ENCODE measurements at regions not wholly inside any gene's neighbourhood (a gene's known extent, or its start where the extent isn't known, plus 50 kb on each side); places are given as distances from the start of the nearest gene placed in this dataset.

DNA sequence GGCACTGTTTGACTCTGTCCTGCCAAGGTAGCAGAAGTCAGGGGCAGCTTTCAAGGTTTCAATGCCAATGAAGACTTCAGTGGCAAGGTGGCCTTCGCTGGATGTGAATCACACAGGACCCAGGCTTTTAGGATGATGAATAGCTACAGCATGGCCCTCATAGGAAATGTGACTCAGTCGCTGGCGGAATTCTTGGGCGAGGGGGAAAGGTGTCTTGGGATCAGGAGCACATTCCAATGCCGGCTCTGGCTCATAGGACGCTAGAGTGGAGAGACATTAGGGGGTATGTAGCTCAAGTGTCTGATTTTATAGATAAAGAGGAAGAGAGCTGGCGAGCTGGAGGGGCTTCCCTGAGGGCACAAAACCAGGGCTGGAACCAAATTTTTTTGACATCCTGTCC is 68.6 kb downstream of the SMIM21 start:
- DNase-seq (ENCODE audit: low spot score) = no peak

DNA sequence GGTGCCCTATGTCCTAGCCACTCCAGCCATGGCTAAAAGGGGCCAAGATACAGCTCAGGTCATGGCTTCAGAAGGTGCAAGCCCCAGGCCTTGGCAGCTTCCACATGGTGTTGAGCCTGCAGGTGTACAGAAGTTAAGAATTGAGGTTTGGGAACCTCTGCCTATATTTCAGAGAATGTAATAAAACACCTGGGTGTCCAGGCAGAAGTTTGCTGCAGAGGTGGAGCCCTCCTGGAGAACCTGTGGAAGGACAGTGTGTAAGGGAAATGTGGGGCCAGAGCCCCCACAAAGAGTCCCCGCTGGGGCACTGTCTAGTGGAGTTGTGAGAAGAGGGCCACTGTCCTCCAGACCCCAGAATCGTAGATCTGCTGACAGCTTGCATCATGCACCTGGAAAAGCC is 74.1 kb downstream of the SMIM21 start:
- DNase-seq (ENCODE audit: low spot score) = no peak

DNA sequence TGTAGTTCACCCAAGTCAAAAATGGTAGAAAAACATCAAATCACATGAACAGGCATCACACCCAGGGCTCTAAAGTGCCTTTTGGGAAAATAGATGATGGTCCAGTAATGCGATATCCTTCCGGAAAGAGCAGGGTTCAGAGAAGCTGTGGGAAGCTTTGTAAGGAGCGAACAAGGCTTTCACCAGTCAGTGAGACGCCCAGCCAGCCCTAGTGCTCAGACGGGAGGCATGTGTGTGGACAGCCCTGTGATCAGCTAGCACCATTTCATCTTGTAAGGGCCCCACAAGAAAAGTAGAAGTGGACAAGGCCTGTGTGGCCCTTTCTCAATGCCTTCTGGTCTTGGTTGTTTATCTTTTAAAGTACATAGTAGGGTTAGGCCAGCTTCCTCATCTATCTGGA is 76.1 kb downstream of the SMIM21 start:
- DNase-seq (ENCODE audit: low spot score) = peak; percentile 17

GRCh38 chr18:75350857-75351256 is 76.6 kb downstream of the SMIM21 start:
- DNase-seq (ENCODE audit: low spot score) = no peak

DNA sequence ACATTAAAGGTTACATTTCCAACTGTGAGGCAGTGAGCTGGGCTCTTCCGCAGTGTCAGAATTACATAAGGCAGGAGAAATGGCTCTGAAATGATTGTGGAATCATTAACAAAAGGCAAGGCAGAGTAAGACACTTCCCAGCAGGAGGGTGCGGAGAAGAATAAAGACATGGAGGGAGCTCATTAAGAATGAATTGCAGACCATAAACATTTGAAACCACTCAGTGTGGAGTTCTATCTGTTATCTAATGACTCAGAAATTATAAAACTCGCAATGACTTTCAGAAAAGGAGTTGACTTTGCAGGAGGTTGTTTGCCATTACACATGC is 77.0 kb downstream of the SMIM21 start:
- no peak for DNase-seq (ENCODE audit: low spot score)

DNA sequence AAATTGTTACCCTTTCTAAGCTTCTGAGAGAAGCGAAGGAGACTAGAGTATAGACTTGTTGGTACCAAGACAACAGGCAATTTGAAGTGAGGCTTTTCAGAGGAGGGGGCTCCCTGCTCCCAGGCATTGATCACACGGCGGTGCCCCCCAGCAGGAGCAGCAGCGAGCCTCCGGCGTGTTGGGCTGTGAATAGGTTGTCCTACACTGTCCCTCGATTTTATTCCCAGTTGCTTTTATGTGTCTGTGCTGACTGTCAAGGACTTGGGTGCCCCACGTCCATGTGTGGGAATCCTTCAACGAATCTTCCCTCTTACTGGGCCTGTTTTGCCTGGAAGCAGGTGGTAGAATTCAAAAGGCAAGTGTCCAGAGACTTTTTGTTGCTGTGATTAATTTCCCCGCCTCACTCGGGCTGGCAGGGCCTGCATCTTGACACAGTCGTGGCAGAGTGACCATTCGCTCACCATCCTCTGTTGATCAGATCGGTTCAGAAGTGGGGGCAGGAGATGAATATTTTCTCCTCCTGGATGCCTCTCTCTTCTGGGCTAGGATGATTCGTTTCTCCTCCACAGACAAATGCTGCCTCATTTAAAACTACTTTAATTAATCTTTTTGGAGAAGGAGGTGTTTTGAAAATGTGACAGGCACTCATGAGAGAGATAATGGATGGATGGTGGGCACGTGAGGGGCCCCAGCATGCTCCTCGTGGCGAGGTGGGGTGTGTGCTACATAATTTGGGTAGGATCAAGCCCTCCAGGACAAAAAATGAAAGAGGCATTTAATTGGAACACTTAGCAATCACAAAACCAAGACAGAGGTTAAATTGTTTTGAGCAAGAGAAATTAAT is 77.6 kb downstream of the SMIM21 start:
- peak; percentile 10 for DNase-seq (ENCODE audit: low spot score)

DNA sequence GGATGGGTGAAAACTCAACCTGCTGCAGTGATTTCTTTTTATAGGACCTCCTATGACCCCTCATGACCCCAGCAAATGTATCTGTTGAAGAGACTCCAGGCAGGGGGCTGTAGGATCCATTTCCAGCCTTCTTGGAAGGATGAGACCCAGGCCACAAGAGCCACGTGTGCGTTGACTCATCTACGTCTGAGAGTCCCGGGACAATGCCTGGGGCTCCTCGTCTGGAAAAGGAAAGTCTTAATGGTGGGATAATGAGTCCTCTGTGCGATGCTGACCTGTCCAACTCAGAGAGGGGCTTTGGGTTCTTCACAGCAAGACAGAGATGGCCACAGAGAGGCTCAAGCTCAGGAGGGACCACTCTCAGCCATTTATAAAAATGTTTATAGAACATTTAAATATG is 80.8 kb downstream of the SMIM21 start:
- DNase-seq (ENCODE audit: low spot score) = no peak

DNA sequence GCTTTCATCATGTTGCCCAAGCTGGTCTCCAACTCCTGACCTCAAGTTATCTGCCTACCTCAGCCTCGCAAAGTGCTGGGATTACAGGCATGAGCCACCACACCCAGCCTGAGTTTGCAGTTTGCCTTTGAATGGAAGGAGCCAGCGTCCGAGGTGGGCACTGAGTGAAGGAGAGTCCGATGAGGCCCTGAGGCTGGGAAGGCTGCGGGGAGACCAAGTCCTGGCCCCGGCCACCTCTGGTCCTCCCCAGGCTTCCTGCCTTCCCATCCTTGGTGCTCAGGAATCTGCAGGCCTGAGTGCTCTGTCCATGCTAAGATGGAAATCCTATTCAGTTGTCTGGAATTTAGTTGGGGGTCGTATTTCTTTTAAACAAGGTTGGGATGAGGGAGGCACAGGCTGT is 82.9 kb downstream of the SMIM21 start:
- DNase-seq (ENCODE audit: low spot score) = no peak

- peak; percentile 17 for DNase-seq (ENCODE audit: low spot score)
Observed at GRCh38 chr18:75344161-75344560, 83.3 kb downstream of the SMIM21 start.

- DNase-seq (ENCODE audit: low spot score) = peak; percentile 13
Observed at GRCh38 chr18:75343389-75343788, 84.1 kb downstream of the SMIM21 start.

- DNase-seq (ENCODE audit: low spot score) = peak; percentile 5
Observed at GRCh38 chr18:75341897-75342296, 85.6 kb downstream of the SMIM21 start.

GRCh38 chr18:75341267-75341666 is 86.2 kb downstream of the SMIM21 start:
- peak; percentile 45 for DNase-seq (ENCODE audit: low spot score)

DNA sequence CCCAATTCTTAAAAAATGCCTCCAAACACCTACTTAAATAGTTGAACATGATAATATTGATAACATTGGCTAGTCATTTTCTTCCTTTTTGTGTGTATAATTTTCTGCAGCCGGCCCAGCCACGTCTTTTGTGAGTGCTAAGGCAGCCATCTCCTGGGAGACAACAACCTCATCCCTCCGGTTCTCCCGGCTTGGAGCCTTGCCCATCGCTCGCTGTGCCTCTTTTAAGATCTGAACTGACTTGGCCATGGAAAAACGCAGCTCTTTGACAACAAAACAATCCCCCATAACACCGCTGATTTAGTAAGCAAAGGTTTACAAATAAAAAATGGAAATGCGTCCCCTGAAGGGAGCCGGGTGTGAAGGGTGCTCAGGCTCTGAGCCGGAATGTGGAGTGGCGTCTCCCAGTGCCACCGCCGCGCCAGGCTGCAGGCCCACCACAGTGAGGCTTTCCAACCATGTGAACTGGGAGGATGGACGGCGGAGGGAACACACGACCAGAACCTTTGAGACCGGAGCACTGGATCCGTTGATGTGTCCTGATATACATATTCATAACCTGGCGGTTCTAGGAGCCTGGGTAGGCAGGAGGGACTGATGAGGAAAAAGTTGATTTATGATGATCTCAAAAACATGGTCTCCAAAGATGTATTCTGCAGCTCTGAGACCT is 87.4 kb downstream of the SMIM21 start:
- peak; percentile 22 for DNase-seq (ENCODE audit: low spot score)

Data from D341Med (cell line).